Activated naive CD4-positive, alpha-beta T cell treated with anti-CD3 and anti-CD28 coated beads, Interleukin-2, amount 50 U/mL, for 72 hours (primary cell): ENCODE measurements at regions not wholly inside any gene's neighbourhood (a gene's known extent, or its start where the extent isn't known, plus 50 kb on each side); places are given as distances from the start of the nearest gene placed in this dataset.

Source experiments
- ATAC-seq, 2 donors: fragments of 150-1000 bp; cut with Tn5 transposase; 2 replicates each; pipeline ENCODE4 v1.10.0; 2021; ENCODE audit warnings: mild to moderate bottlenecking in 2 of 2, moderate library complexity in 2 of 2
- DNase-seq, 2 donors: peaks; one replicate each; pipeline ENCODE4 v3.0.0; 2021 to 2022; ENCODE audit warnings: low spot score in 2 of 2
- H3K27ac Mint-ChIP-seq, 2 donors: one replicate each; pipeline ENCODE4 v1.8.0; 2022; ENCODE audit warnings: mild to moderate bottlenecking in 2 of 2, mixed read lengths in 2 of 2
- H3K36me3 Mint-ChIP-seq, 2 donors: one replicate each; pipeline ENCODE4 v1.8.0; 2022; ENCODE audit warnings: mixed read lengths in 2 of 2
- H3K9me3 Mint-ChIP-seq, 2 donors: one replicate each; pipeline ENCODE4 v1.8.0; 2022; ENCODE audit warnings: mixed read lengths in 2 of 2

DNA sequence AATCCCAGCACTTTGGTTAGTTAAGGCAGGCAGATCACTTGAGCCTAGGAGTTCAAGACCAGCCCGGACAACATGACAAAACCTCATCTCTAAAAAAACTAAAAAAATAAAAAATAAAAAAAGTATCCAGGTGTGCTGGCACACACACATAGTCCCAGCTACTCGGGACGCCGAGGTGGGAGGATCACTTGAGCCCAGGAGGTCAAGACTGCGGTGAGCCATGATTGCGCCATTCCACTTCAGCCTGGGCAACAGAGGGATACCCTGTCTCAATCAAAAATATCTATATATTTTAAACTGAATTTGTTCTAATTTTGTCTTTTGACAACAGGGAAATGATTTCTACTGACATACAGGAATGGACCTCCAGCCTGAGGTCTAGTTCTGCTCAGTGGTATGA lies 73.3 kb upstream of the MBOAT2 start:
- DNase-seq = no peak
- H3K36me3 Mint-ChIP-seq = no peaks in the 10 kb centered on the region
- H3K9me3 Mint-ChIP-seq = peaks cover 5% of the 10 kb centered on the region in 2 donors
- H3K27ac Mint-ChIP-seq = no peak overlapping the region
- ATAC-seq = no peak

DNA sequence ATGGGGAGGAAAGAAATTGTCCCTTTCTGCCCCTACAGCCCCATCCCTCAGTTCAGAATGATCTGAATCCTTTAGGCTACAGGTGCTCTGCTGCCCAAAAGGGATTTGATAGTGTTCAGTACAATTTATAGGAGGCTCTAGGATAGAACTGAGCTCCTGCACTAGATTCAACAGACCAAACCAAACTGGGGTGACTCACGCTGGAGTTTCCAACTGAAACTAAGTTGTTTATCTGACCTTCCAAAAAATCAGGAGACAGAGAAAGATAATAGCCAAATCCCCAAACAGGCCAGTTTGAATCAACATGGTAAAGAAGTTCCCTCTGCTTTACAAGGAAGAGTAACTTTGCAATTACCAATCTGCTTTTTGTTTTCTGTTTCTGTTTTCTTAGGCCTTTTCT lies 72.7 kb upstream of the MBOAT2 start:
- H3K36me3 Mint-ChIP-seq = no peaks in the 10 kb centered on the region
- no peak for ATAC-seq
- peaks cover 0 to 1% of the 10 kb centered on the region in 2 donors for H3K9me3 Mint-ChIP-seq
- H3K27ac Mint-ChIP-seq = peak overlapping the region in 1 of 2 donors; percentile 59
- DNase-seq = no peak

DNA sequence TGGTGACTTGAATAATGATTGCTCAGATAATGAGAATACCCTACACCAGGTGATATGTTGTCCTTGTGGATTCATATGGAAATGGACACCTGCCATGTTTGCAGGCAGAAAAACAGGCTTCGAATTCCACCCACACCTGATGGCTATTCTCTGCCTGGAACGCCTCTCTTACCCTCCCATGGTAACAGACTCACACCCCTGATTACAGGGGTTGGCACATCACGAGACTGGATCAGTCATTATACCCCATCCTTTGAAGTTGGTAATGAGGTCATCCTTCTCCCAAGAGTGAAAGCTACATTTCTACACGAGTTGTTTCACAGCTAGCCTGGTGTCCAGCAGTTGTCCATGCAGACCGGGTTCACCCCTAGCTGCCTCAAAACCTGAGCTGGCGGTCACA lies 71.4 kb upstream of the MBOAT2 start:
- DNase-seq = no peak
- H3K9me3 Mint-ChIP-seq = peaks cover 0 to 3% of the 10 kb centered on the region in 2 donors
- ATAC-seq = no peak
- H3K36me3 Mint-ChIP-seq = no peaks in the 10 kb centered on the region
- no peak overlapping the region for H3K27ac Mint-ChIP-seq

DNA sequence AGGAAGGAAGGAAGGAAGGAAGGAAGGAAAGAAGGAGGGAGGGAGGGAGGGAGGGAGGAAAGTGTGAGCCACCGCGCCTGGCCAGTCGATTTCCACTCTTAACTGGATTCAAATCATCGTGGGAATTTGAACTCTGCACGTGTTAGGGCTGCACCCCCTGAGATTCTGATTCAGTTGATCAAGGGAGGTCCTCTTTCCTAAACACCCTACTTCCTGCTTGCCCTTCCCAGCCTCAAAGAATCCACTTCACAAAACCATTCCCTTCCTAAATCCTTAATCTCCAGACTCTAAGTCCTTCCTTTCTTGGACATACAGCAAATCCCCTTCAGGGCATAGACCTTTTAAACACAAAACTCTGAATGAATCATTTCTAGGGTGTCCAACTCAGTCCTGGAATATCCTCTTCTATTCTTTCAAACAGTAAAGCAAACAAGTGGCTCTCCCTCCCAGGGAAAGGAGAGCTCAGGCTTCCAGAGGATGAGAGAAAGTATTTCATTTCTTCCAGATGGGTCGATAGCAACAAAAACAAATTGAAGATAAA lies 68.2 kb upstream of the MBOAT2 start:
- H3K36me3 Mint-ChIP-seq = peaks cover 0 to 4% of the 10 kb centered on the region in 2 donors
- ATAC-seq = no peak
- no peak for DNase-seq
- H3K9me3 Mint-ChIP-seq = peaks cover 3 to 17% of the 10 kb centered on the region in 2 donors
- H3K27ac Mint-ChIP-seq = no peak overlapping the region

DNA sequence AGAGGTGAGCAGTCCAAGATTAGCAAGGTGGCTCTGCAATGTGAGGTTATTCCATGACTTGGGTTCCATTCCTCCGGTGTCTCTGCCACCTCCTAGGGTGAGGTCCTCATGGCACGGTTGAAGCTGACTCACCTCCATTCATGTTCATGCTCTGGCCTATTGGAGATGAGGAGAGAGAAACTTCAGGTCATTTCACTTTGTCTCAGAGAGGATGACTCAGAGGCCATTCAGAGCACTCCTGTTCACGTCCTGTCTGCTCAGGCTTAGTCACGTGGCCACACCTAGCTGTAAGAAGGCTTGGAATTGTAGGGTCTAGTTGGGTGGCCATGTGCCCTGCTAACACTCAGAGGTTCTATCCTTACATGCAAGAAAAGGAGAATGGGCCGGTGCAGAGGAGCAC lies 67.5 kb upstream of the MBOAT2 start:
- ATAC-seq = peak; percentile 95 to 99
- H3K36me3 Mint-ChIP-seq = peaks cover 0 to 10% of the 10 kb centered on the region in 2 donors
- peak in 1 of 2 donors; percentile 14 for DNase-seq
- no peak overlapping the region for H3K27ac Mint-ChIP-seq
- peaks cover 9 to 24% of the 10 kb centered on the region in 2 donors for H3K9me3 Mint-ChIP-seq

DNA sequence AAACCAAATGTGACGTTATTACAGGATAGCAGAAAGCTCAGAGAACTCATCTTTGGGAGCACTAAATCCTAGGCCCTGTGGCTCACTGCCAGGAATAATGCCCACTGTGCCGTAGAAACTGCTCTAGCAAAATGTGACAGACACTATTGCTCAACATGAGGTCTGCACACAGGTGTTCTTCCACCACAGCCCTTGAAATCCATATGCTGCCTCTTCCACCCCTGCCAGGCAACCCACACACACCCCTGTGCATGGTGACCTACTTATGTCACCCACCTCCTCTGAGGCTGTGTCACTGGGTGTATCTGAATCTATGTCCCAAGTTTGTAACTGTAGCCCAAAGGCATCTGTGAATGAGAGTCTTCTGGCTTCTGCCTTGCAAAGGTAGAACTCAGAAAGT lies 66.1 kb upstream of the MBOAT2 start:
- H3K9me3 Mint-ChIP-seq = peaks cover 9 to 27% of the 10 kb centered on the region in 2 donors
- no peak for ATAC-seq
- peaks cover 0 to 13% of the 10 kb centered on the region in 2 donors for H3K36me3 Mint-ChIP-seq

DNA sequence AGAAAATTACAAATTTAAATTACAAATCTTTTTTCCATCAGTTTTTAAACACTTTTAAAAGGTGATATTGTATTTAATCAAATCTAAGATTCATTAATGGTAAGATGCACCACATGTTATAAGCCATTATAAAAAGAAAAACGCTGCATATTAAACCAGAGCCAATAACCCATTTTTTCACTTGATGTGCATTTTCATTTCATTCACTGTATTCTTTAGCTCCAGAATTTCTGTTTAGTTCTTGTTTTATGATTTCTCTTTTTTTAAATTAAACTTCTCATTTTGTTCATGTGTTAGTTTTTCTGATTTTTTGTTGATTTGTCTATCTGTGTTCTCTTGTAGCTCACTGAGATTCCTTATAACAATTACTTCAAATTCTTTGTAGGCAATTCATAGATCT lies 62.4 kb upstream of the MBOAT2 start:
- H3K27ac Mint-ChIP-seq = no peak overlapping the region
- peaks cover 10 to 29% of the 10 kb centered on the region in 2 donors for H3K9me3 Mint-ChIP-seq
- ATAC-seq (no peak), DNase-seq (no peak)
- H3K36me3 Mint-ChIP-seq = peaks cover 0 to 15% of the 10 kb centered on the region in 2 donors

More for the DNA sequence above, 66.1 kb upstream of the MBOAT2 start:
- DNase-seq = no peak
- H3K27ac Mint-ChIP-seq = no peak overlapping the region

DNA sequence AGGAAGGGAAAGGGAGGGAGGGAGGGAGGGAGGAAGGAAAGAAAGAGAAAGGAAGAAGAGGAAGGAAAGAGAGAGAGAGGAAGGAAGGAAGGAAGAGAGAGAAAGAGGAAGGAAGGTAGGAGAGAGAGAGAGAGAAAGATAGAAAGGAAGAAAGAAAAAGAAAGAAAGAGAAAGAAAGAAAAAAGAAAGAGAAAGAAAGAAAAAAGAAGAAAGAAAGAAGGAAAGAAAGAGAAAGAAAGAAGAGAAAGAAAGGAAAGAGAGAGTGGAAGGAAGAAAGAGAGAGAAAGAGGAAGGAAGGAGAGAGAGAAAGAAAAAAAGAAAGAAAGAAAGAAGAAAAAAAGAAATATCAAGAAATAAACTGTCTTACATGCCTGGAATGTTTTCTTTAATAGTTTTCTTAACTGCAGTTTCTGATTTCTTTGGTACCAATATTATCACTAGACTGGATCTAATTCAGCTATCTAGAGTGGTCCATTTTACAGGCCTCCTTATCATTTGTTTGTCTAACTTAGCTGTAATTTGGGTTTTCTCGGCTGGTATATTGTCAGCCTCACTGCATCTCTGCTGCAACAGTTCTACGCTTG lies 59.6 kb upstream of the MBOAT2 start:
- Mint-ChIP-seq H3K36me3 (peaks cover 0 to 11% of the 10 kb centered on the region in 2 donors), H3K9me3 (peaks cover 10 to 16% of the 10 kb centered on the region in 2 donors), H3K27ac (no peak overlapping the region)
- DNase-seq (no peak), ATAC-seq (no peak)

DNA sequence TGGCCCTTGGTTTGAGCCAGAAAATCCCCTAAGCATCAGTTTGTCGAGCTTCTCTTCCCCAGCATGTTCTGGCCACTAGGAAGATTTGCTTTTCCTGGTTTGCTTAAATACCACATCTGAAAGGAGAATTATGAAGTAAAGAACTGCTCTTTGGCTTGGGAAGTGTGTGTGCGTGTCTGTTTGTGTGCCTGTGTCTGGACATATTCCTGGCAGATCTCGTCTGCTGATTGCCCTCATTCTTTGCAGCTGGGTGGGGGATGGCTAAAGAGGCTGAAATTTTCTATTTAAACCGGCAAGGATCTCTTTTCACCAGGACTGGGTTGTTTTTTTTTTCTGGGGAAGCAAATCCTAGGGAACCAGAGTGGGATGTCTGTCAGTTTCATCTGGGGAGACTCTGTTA lies 57.3 kb upstream of the MBOAT2 start:
- ATAC-seq (no peak), DNase-seq (no peak)
- peaks cover under 1 to 5% of the 10 kb centered on the region in 2 donors for H3K36me3 Mint-ChIP-seq
- no peak overlapping the region for H3K27ac Mint-ChIP-seq
- H3K9me3 Mint-ChIP-seq = peaks cover 5 to 7% of the 10 kb centered on the region in 2 donors

DNA sequence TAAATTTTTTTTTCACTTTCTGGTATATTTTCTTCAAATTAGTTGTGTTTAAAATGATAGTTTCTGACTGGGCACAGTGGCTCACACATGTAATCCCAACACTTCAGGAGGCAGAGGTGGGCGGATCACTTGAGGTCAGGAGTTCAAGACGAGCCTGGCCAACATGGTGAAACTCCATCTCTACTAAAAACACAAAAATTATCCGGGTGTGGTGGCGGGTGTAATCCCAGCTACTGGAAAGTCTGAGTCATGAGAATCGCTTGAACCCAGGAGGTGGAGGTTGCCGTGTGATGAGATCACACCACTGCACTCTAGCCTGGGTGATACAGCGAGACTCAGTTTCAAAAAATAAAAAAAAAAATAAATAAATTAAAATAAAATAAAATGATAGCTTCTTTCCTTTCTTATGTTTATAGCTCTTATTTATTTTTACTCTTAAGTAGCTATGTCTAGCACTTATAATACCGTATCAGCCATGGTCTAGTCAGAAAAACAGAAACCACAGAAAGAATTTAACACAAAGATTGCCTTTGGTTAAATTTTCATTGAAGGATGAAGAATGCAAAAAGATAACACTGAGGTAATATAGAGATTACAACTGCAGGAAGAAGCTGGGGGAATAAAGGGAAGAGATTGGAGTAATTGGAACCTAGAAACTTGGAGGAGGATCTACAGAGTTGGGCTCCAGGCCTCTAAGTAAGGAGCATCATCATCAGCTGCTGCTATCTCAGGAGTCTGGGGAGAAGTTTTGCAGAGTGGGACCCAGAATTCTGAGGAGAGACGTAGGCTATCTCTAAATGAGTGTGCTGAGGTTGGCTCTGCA lies 54.7 kb upstream of the MBOAT2 start:
- peaks cover 4 to 12% of the 10 kb centered on the region in 2 donors for H3K9me3 Mint-ChIP-seq
- DNase-seq (no peak), ATAC-seq (no peak)
- no peak overlapping the region for H3K27ac Mint-ChIP-seq
- H3K36me3 Mint-ChIP-seq = peaks cover 0 to 6% of the 10 kb centered on the region in 2 donors

DNA sequence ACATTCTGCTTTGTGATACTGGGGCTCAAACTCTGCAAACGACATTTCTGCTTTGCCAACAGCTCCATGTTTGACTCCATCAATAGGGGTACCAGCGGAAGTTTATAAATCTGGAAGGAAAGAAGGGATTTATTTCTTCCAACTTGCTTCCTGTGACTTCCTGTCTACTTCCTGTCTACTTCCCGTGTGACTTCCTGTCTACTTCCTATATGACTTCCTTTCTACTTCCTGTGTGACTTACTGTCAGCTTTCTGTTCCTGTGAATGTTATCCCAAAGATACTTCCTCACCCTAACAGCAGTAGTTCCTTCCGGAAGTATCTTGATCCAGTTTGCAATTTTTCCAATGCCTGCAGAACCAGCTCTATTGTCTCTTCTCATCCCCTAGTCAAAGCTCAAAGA lies 52.0 kb upstream of the MBOAT2 start:
- ATAC-seq (no peak), DNase-seq (no peak)
- H3K36me3 Mint-ChIP-seq = peaks cover 0 to 6% of the 10 kb centered on the region in 2 donors
- H3K27ac Mint-ChIP-seq = no peak overlapping the region
- H3K9me3 Mint-ChIP-seq = peaks cover 4 to 8% of the 10 kb centered on the region in 2 donors

DNA sequence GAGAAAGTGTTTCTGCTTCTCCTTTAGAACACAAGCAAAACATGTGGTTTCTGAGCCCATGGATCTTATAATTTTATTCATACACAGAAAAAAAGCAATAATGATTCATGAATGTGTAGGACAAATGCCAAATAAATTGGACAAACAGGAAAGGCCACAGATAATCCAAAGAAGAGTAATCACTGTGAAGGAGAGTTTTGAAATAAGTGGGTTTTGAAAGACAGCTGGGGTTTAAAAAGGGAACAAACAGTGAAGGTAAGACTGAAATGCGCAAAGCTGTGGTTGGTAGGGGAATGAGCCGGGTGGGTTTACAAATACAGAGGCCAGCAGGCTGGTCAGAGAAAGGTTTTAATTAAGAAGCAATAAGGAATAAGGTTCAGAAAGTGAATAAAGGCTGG lies 50.0 kb upstream of the MBOAT2 start:
- H3K9me3 Mint-ChIP-seq = peaks cover 4 to 8% of the 10 kb centered on the region in 2 donors
- ATAC-seq (no peak), DNase-seq (no peak)
- H3K27ac Mint-ChIP-seq = no peak overlapping the region
- peaks cover 0 to 6% of the 10 kb centered on the region in 2 donors for H3K36me3 Mint-ChIP-seq
